ENCODE measurements at regions not wholly inside any gene's neighbourhood (a gene's known extent, or its start where the extent isn't known, plus 50 kb on each side); places are given as distances from the start of the nearest gene placed in this dataset.

DNA sequence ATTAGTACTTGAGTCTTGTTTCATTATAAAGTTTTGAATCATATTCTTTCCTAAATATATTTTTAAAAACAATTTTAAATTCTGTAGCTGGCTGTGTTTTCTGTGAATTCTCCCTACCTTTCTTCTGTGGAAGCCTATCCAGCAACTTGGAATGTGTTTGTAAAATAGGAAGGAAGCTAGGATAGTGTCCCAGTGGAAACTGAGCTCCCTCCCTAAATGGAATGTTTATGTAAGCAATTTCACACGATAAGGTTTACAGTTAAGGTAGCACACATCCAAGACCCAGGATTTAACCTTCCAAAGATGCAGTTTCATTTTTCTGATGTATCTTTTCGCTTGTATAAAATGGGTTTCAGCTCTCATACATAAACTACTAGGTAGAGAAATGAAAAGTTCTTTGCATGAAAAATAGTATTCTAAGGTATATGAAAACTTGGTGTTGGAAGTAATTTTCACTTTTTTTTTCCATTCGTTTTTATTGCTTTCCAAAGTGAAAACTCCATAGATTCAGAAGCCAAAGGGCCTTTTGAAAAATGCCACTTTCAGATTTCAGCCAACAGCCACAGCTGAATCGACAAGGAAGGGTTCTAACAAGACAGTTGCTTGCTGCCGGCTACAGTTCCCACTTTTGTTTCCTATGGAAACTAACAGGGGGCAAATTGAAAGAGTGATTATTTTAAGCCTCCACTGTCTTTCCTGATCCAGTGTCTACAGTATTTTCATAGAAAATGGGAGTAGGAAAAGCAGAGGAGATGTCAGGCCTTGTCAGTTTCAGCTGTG is 405.1 kb upstream of the POU3F3 start:
- in situ Hi-C loops (cut with HindIII; ENCODE audit: low sequenced_read_pairs), result no loop called here
- TF ChIP-seq, protein P1, sequence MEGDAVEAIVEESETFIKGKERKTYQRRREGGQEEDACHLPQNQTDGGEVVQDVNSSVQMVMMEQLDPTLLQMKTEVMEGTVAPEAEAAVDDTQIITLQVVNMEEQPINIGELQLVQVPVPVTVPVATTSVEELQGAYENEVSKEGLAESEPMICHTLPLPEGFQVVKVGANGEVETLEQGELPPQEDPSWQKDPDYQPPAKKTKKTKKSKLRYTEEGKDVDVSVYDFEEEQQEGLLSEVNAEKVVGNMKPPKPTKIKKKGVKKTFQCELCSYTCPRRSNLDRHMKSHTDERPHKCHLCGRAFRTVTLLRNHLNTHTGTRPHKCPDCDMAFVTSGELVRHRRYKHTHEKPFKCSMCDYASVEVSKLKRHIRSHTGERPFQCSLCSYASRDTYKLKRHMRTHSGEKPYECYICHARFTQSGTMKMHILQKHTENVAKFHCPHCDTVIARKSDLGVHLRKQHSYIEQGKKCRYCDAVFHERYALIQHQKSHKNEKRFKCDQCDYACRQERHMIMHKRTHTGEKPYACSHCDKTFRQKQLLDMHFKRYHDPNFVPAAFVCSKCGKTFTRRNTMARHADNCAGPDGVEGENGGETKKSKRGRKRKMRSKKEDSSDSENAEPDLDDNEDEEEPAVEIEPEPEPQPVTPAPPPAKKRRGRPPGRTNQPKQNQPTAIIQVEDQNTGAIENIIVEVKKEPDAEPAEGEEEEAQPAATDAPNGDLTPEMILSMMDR (IDR thresholded peaks at IDR 0.05; ENCODE audit: low read depth, low read length, missing control alignments), result no peak
- no peak for DNase-seq (ENCODE audit: low read depth)
- no peak overlapping the region for H3K4me3 ChIP-seq (ENCODE audit: low read depth, low read length)

DNA sequence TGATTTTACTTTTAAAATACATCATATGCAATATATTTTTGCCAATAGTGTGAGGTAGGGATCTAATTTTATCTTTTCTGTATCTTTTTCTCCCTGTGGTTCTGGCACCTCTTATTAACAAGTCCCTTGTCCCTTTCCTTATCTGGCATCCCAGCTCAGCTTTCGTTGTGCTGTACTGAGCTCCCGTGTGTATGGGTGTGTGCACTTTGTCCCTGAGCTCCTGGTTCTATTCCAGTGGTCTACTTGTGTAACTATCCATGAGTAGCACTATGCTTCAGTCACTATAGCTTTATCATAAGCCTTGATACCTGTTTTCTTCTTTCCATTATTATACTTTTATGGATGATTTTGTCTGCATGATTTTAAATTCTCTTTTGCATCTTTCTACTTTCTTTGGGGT is 401.4 kb upstream of the POU3F3 start:
- TF ChIP-seq, protein P1 (IDR thresholded peaks at IDR 0.05; ENCODE audit: low read depth, low read length, missing control alignments), result no peak
- no peak overlapping the region for H3K4me3 ChIP-seq (ENCODE audit: low read depth, low read length)
- in situ Hi-C loops (cut with HindIII; ENCODE audit: low sequenced_read_pairs), result no loop called here
- no peak for DNase-seq (ENCODE audit: low read depth)

DNA sequence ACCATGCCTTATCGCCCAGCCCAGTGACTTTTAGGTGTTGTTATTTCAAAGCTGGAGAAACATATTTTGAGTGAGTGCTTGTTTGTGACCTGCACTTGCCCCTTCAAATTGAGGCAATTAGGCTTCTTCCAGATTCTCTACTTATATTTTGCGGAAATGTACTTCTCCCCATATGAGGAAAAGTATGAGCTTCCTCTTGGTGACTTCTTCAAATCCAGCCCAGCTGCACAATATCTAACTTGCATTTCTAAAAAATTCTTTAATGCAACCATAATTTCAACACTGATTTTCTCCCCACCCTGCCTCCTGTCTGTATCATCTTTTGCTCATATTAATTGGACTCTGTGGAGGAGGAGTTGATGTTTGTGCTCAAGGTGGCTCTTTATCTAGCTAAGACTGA is 391.2 kb upstream of the POU3F3 start:
- DNase-seq (ENCODE audit: low read depth), result no peak
- in situ Hi-C loops (cut with HindIII; ENCODE audit: low sequenced_read_pairs), result no loop called here
- TF ChIP-seq, protein P1 (IDR thresholded peaks at IDR 0.05; ENCODE audit: low read depth, low read length, missing control alignments), result no peak
- H3K4me3 ChIP-seq (ENCODE audit: low read depth, low read length), result no peak overlapping the region

DNA sequence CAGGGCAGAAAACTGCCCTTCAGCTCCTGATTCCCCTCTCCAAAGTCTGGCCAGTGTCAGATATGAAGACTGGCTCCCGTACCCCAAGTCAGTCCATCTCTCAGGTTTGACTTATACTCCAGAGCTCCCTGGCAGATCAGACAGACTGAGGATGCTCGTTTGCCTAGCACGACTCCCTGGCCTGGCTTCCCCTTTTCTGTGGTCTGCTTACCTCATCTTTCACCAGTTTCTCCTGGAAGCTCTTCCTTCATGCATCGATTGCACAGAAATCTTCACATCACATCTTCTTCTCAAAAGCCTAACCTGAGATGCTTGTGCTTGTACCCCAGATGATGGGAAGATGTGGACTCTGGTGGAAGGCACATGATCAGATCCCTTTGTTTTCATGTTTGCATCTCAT is 387.9 kb upstream of the POU3F3 start:
- H3K4me3 ChIP-seq (ENCODE audit: low read depth, low read length), result no peak overlapping the region
- TF ChIP-seq, protein P1 (IDR thresholded peaks at IDR 0.05; ENCODE audit: low read depth, low read length, missing control alignments), result no peak
- in situ Hi-C loops (cut with HindIII; ENCODE audit: low sequenced_read_pairs), result no loop called here
- no peak for DNase-seq (ENCODE audit: low read depth)

DNA sequence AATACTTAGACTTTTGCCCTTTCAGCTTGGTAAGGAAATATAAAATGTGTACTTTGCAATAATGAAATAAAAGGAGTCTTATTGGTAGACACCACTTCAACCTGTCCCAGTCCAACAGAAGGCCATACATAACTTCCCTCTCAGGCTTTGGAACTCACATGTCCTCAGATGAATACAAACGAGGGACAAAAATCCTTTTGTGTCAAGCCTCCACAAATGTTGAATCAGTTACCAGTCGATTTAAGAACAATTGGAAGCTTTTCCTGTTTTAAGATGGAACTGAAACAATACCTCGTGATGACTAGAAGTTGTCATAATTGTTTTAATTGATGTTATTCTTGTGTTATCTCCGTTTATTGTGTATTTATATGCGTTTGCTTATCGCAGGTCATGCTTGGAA is 385.1 kb upstream of the POU3F3 start:
- TF ChIP-seq, protein P1 (IDR thresholded peaks at IDR 0.05; ENCODE audit: low read depth, low read length, missing control alignments), result no peak
- DNase-seq (ENCODE audit: low read depth), result no peak
- H3K4me3 ChIP-seq (ENCODE audit: low read depth, low read length), result no peak overlapping the region
- in situ Hi-C loops (cut with HindIII; ENCODE audit: low sequenced_read_pairs), result no loop called here

DNA sequence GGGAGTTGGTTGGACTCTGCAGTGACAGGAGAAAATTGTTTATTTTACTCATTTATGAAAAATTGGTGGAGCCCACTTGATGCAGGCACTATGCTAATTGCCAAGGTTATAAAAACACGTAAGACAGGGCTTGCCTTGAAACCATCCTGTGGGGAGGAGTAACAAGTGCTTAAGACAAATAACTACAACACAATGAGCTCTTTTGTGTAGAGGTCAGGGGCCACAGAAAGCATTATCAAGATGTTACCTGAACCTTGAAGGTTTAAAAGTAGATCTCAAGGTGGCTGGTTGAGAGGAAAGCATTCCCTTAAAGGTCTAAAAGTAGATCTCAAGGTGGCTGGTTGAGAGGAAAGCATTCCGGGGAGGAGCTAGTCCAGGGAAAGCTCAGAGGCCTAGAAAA is 381.8 kb upstream of the POU3F3 start:
- TF ChIP-seq, protein P1 (IDR thresholded peaks at IDR 0.05; ENCODE audit: low read depth, low read length, missing control alignments), result no peak
- H3K4me3 ChIP-seq (ENCODE audit: low read depth, low read length), result no peak overlapping the region
- in situ Hi-C loops (cut with HindIII; ENCODE audit: low sequenced_read_pairs), result no loop called here
- DNase-seq (ENCODE audit: low read depth), result no peak

All from astrocyte of the cerebellum (primary cell).